ENCODE measurements at regions not wholly inside any gene's neighbourhood (a gene's known extent, or its start where the extent isn't known, plus 50 kb on each side); places are given as distances from the start of the nearest gene placed in this dataset.

GRCh38 chr9:108512426-108513173 lies 343.2 kb downstream of the ACTL7B start:
- no peak for DNase-seq (ENCODE audit: low spot score)

GRCh38 chr9:108511307-108511706 lies 344.5 kb downstream of the ACTL7B start:
- DNase-seq (ENCODE audit: low spot score), result no peak

- no peak for DNase-seq (ENCODE audit: low spot score)
Measured at GRCh38 chr9:108496846-108497245, 358.9 kb downstream of the ACTL7B start.

GRCh38 chr9:108489567-108489966 lies 366.2 kb downstream of the ACTL7B start:
- no peak for DNase-seq (ENCODE audit: low spot score)

GRCh38 chr9:108486831-108487230 lies 369.0 kb downstream of the ACTL7B start:
- no peak for DNase-seq (ENCODE audit: low spot score)

GRCh38 chr9:108484468-108484867 lies 371.3 kb downstream of the ACTL7B start:
- DNase-seq (ENCODE audit: low spot score), result no peak

GRCh38 chr9:108483676-108484075 lies 372.1 kb downstream of the ACTL7B start:
- no peak for DNase-seq (ENCODE audit: low spot score)

GRCh38 chr9:108479989-108480652 lies 375.7 kb downstream of the ACTL7B start:
- DNase-seq (ENCODE audit: low spot score), result no peak

- no peak for DNase-seq (ENCODE audit: low spot score)
Measured at GRCh38 chr9:108478431-108479332, 377.1 kb downstream of the ACTL7B start.

- DNase-seq (ENCODE audit: low spot score), result no peak
Measured at GRCh38 chr9:108477529-108478006, 378.2 kb downstream of the ACTL7B start.

GRCh38 chr9:108476574-108476973 lies 379.2 kb downstream of the ACTL7B start:
- no peak for DNase-seq (ENCODE audit: low spot score)

GRCh38 chr9:108475813-108476212 lies 380.0 kb downstream of the ACTL7B start:
- DNase-seq (ENCODE audit: low spot score), result no peak

- DNase-seq (ENCODE audit: low spot score), result no peak
Measured at GRCh38 chr9:108474356-108474755, 381.4 kb downstream of the ACTL7B start.

GRCh38 chr9:108473209-108474112 lies 382.3 kb downstream of the ACTL7B start:
- DNase-seq (ENCODE audit: low spot score), result no peak

GRCh38 chr9:108469654-108470053 lies 386.1 kb downstream of the ACTL7B start:
- no peak for DNase-seq (ENCODE audit: low spot score)

- no peak for DNase-seq (ENCODE audit: low spot score)
Measured at GRCh38 chr9:108468364-108468763, 387.4 kb downstream of the ACTL7B start.

GRCh38 chr9:108467653-108468324 lies 388.0 kb downstream of the ACTL7B start:
- DNase-seq (ENCODE audit: low spot score), result no peak

GRCh38 chr9:108467161-108467560 lies 388.6 kb downstream of the ACTL7B start:
- no peak for DNase-seq (ENCODE audit: low spot score)

- no peak for DNase-seq (ENCODE audit: low spot score)
Measured at GRCh38 chr9:108466304-108466703, 389.5 kb downstream of the ACTL7B start.

- DNase-seq (ENCODE audit: low spot score), result no peak
Measured at GRCh38 chr9:108463932-108464606, 391.7 kb downstream of the ACTL7B start.

Measured in mucosa of gallbladder (tissue), 1 donor.